ENCODE measurements at regions not wholly inside any gene's neighbourhood (a gene's known extent, or its start where the extent isn't known, plus 50 kb on each side); places are given as distances from the start of the nearest gene placed in this dataset.

GRCh38 chr2:44104855-44105271 is 63.8 kb upstream of the PPM1B start:
- Histone ChIP-seq H2BK20ac (ENCODE audit: low read length) (no peak overlapping the region), H3K23ac (ENCODE audit: insufficient read length) (no peak overlapping the region), H3K9ac (replicated peaks in 1 of 4; ENCODE audit: extremely low read depth in 1 of 4, low read depth in 3 of 4, low read length in 3 of 4) (no peak overlapping the region), H3K14ac (ENCODE audit: insufficient read length) (no peak overlapping the region), H4K20me1 (replicated peaks in 1 of 2; ENCODE audit: control insufficient read depth in 1 of 2, insufficient read depth in 2 of 2, low read length in 2 of 2) (no peaks in the 10 kb centered on the region), H3K56ac (replicated peaks; ENCODE audit: insufficient read length, low read depth, low read length) (no peak overlapping the region), H3K9me3 (ENCODE audit: insufficient read depth in 2 of 2, low read depth in 1 of 2, low read length in 1 of 2) (no peaks in the 10 kb centered on the region), H3K36me3 (ENCODE audit: control insufficient read depth in 2 of 4, insufficient read depth in 4 of 4, low read length in 3 of 4) (no peaks in the 10 kb centered on the region), H2AK5ac (ENCODE audit: low read depth, low read length) (0 out of 2 replicates have a peak overlapping the region, but pooled peaks have one; percentile 48), H3K4me2 (ENCODE audit: insufficient read depth in 1 of 2, low read depth in 2 of 2, low read length in 2 of 2) (no peak overlapping the region), H4K91ac (replicated peaks; ENCODE audit: insufficient read length, low read length) (no peak overlapping the region), H3K27ac (ENCODE audit: low read depth, low read length) (no peak overlapping the region), H2BK15ac (ENCODE audit: low read length) (no peak overlapping the region), H2AFZ (ENCODE audit: low read length) (no peak overlapping the region), H4K8ac (ENCODE audit: extremely low read depth, insufficient read depth, low read length) (no peak overlapping the region), H3K4ac (replicated peaks; ENCODE audit: insufficient read length, low read depth, low read length) (no peak overlapping the region), H4K5ac (ENCODE audit: insufficient read length, low read depth, low read length) (no peak overlapping the region), H3K79me2 (ENCODE audit: control insufficient read depth in 1 of 2, insufficient read depth in 2 of 2, low read length in 2 of 2) (no peaks in the 10 kb centered on the region), H3K27me3 (replicated peaks in 1 of 4; ENCODE audit: control insufficient read depth in 3 of 4, extremely low read depth in 1 of 4, insufficient read depth in 3 of 4, low read length in 3 of 4) (no peaks in the 10 kb centered on the region), H3K18ac (ENCODE audit: extremely low read depth, low read length) (no peak overlapping the region), H2BK5ac (ENCODE audit: low read depth, low read length) (no peak overlapping the region), H2BK12ac (ENCODE audit: low read depth, low read length) (no peak overlapping the region), H3K4me3 (ENCODE audit: extremely low read depth in 1 of 4, insufficient read depth in 2 of 4, low read depth in 3 of 4, low read length in 4 of 4) (no peak overlapping the region), H2BK120ac (replicated peaks; ENCODE audit: low read depth, low read length) (no peak overlapping the region), H3K23me2 (ENCODE audit: low read depth, low read length) (no peaks in the 10 kb centered on the region), H3K79me1 (ENCODE audit: low read depth, low read length) (no peaks in the 10 kb centered on the region), H3K4me1 (replicated peaks in 1 of 4; ENCODE audit: control insufficient read depth in 3 of 4, insufficient read depth in 4 of 4, low read length in 3 of 4) (peaks cover 0 to 3% (median 1%) of the 10 kb centered on the region in 4 experiments; a peak in 2 of 7 replicates)
- 88% methylated on average over 1 of the region's 1 CpG; no CpG with 5 or more reads in 1 of the 2 experiments for WGBS, 2 experiments (ENCODE audit: extremely low coverage in 1 of 2, insufficient coverage in 1 of 2, insufficient read length in 1 of 2, insufficient replicate concordance in 2 of 2, low coverage in 1 of 2, low lambda C conversion rate in 2 of 2, missing lambda C conversion rate in 1 of 2)
- DNase-seq (ENCODE audit: low read depth in 1 of 2, low spot score in 2 of 2) = no peak
- ChIA-PET POLR2A (ENCODE audit: partially characterized antibody) (interaction anchor here (1.3 kb wide), 1 partner anchor 12 kb away, joined by 3 read pairs; no protein-coding TSS in a partner anchor), CTCF (ENCODE audit: partially characterized antibody) (interaction anchor here (0.5 to 3.1 kb wide), 3 partner anchors 16 to 286 kb away, joined by 3 to 7 read pairs (median 4); no protein-coding TSS in a partner anchor)
- no peak for FAIRE-seq
- TF ChIP-seq CREB1 (IDR thresholded peaks at IDR 0.05) = no peak
